ENCODE measurements at regions not wholly inside any gene's neighbourhood (a gene's known extent, or its start where the extent isn't known, plus 50 kb on each side); places are given as distances from the start of the nearest gene placed in this dataset.

- TF ChIP-seq CTCF (CRISPR knock-in tag; IDR thresholded peaks at IDR 0.05) (no peak), EHMT2 (IDR thresholded peaks at IDR 0.05; ENCODE audit: borderline replicate concordance, low read depth, low read length) (no peak), ATF1 (CRISPR knock-in tag; IDR thresholded peaks at IDR 0.05) (no peak), ZNF180 (CRISPR knock-in tag; IDR thresholded peaks at IDR 0.05; ENCODE audit: borderline replicate concordance, low read depth) (no peak), ZHX2 (IDR thresholded peaks at IDR 0.05; ENCODE audit: low read depth) (no peak), ZHX2 (CRISPR knock-in tag; IDR thresholded peaks at IDR 0.05; ENCODE audit: borderline replicate concordance) (no peak)
These were observed 163.9 kb upstream of the AFDN start for GRCh38 chr6:167662881-167663205.
